ACC112 (cell line): ENCODE measurements at regions not wholly inside any gene's neighbourhood (a gene's known extent, or its start where the extent isn't known, plus 50 kb on each side); places are given as distances from the start of the nearest gene placed in this dataset.

Source experiments
- H2AFZ ChIP-seq: fragments of 200-600 bp; sonication (generic); one replicate; pipeline ENCODE4 v1.6.0; 2017; ENCODE audit warnings: antibody characterized with exemption, low read length; ENCODE audit not compliant: unreplicated experiment
- H3K27ac ChIP-seq: fragments of 200-600 bp; sonication (generic); 2 replicates; pipeline ENCODE4 v1.5.1; 2014; ENCODE audit warnings: low read depth, mild to moderate bottlenecking, antibody characterized with exemption, low read length, moderate library complexity
- H3K27me3 ChIP-seq: fragments of 200-600 bp; sonication (generic); 2 replicates; pipeline ENCODE4 v1.6.1; 2014; ENCODE audit warnings: mild to moderate bottlenecking, antibody characterized with exemption, low read length, moderate library complexity, mixed read lengths; ENCODE audit not compliant: insufficient read depth
- H3K36me3 ChIP-seq: fragments of 200-600 bp; sonication (generic); 2 replicates; pipeline ENCODE4 v1.6.1; 2016; ENCODE audit warnings: mild to moderate bottlenecking, antibody characterized with exemption, low read length, moderate library complexity, mixed read lengths; ENCODE audit not compliant: insufficient read depth
- H3K4me1 ChIP-seq: fragments of 200-600 bp; sonication (generic); one replicate; pipeline ENCODE4 v1.6.1; 2016; ENCODE audit warnings: low read length, mixed read lengths; ENCODE audit not compliant: insufficient read depth, unreplicated experiment, control insufficient read depth
- H3K4me3 ChIP-seq: fragments of 200-600 bp; sonication (generic); 2 replicates; pipeline ENCODE4 v1.5.1; 2014; ENCODE audit warnings: mild to moderate bottlenecking, low read depth, low read length
- H3K79me2 ChIP-seq: fragments of 200-600 bp; sonication (generic); one replicate; pipeline ENCODE4 v1.6.0; 2016; ENCODE audit warnings: low read length; ENCODE audit not compliant: control insufficient read depth, unreplicated experiment, insufficient read depth

DNA sequence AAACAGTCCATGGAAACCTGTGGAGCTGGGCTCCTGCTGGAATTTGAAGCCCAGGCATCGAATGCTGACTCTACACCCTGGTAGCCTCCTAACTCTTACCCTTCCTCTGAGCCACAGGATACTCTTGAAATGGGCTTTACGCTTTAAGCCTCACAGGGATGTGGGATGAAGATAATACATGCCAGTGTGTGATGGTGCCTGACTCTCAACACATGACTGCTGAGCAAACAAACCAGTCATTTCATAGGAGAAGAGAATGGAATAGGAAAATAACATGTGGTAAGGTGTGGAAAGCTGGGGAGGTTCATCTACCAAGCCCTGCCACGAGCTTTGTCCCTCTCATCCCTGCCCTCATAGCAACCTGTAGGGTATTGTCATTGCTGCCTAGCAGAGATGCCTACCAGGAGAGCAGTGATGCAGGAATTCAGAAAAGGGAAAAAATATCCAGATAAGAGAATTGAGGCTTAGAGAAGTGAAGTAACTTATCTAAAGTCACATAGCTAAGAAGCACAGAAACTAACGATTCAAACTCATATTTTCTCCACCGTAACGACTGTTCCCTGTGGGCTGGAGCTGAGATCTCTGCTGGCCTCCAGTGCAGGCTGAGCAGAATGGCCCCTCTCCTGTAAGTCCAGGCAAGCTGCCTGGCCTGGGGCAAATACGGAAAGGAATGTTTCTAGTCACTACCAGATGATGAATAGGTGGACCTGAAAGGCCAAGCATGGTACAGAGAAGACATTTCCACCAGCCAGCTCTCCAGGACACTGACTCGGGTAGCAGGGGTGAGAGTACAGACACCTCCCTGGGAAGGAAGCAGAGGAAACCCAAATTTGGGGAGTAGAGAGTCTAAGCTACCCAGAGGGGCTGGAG, 90.2 kb upstream of the DUSP5 start:
- H3K4me1 ChIP-seq = peaks cover 49% of the 10 kb centered on the region
- H3K27ac ChIP-seq = peak overlapping the region; percentile 95
- no peaks in the 10 kb centered on the region for H3K79me2 ChIP-seq
- H2AFZ ChIP-seq = no peak overlapping the region
- no peaks in the 10 kb centered on the region for H3K36me3 ChIP-seq
- H3K27me3 ChIP-seq = no peaks in the 10 kb centered on the region
- no peak overlapping the region for H3K4me3 ChIP-seq

DNA sequence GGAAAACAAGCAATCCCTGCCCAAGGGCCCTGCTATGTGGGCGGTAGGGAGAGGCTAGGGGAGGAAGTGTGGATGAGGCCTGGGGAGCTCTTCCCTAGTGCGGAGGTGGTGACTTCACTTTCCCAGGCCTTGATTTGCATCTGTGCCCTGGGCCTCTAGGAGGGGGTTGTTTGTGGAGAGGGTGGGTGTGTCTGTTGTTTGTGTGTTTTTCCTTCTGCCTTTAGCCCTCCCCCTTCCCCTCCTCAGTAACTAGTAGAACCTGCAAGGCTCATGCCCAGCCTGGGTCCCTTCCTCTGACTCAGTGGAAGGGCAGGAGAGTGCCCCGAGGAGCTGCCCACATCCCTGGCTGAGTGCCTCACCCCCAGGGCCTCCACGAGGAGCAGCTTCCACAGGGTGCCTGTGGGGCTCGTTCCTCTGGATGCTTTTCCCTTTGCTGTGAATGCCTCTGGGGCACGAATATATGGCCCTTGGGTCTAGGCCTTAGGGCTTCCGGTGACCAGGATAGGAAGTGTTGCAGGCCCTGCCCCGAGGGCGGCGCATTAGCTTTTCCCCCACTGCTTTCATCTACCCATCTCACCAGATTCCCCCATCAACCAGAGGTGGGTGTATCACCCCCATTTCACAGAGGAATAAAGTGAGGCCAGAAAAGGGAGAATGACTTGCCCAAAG, 89.4 kb upstream of the DUSP5 start:
- H3K4me3 ChIP-seq = no peak overlapping the region
- H3K36me3 ChIP-seq = no peaks in the 10 kb centered on the region
- no peaks in the 10 kb centered on the region for H3K79me2 ChIP-seq
- H3K27me3 ChIP-seq = no peaks in the 10 kb centered on the region
- H2AFZ ChIP-seq = no peak overlapping the region
- H3K4me1 ChIP-seq = peaks cover 56% of the 10 kb centered on the region
- H3K27ac ChIP-seq = peak overlapping the region; percentile 95

DNA sequence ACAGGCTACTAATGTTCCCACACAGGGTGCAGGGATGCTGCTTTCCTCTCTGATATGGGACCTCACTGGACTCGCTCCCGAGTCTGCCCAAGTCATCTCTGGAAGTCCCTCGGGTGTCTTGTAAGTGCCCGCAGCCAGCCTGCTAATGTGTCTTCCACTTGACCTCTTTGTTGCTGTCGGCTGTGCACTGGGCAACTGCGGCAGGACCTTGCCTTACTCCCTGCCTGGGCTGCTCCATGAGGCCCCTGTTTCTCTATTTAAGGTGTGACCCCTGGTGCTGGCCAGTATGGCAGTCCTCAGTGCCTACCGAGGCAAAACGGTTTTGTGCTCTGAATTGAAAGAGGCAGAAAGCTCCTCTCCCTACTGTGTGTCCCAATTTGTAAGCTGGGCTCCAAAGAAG, 88.8 kb upstream of the DUSP5 start:
- Histone ChIP-seq H3K36me3 (no peaks in the 10 kb centered on the region), H3K79me2 (no peaks in the 10 kb centered on the region), H3K4me1 (peaks cover 62% of the 10 kb centered on the region), H2AFZ (no peak overlapping the region), H3K27me3 (no peaks in the 10 kb centered on the region), H3K4me3 (no peak overlapping the region), H3K27ac (peak overlapping the region; percentile 95)

DNA sequence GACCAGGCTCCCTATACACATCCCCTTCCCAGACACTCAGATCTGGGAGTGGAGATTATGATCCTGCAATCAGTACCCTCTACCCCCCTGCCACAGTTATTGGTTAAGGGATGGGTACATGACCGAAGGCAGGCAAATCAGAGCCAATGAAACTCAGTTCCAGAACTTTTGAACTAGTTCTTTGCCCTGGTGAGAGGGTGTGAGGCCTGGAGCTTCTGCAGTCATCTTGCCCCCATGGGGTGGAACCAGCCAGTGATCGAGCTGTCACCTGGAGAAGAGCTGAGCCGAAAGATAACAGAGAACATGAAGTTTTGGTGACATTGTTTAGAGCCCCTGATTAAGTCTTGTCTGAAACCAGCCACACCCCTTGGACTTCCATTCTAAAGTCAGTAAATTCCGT, 88.2 kb upstream of the DUSP5 start:
- H3K4me1 ChIP-seq = peaks cover 68% of the 10 kb centered on the region
- no peak overlapping the region for H2AFZ ChIP-seq
- peak overlapping the region; percentile 95 for H3K27ac ChIP-seq
- H3K27me3 ChIP-seq = no peaks in the 10 kb centered on the region
- no peaks in the 10 kb centered on the region for H3K79me2 ChIP-seq
- H3K36me3 ChIP-seq = no peaks in the 10 kb centered on the region
- H3K4me3 ChIP-seq = no peak overlapping the region

DNA sequence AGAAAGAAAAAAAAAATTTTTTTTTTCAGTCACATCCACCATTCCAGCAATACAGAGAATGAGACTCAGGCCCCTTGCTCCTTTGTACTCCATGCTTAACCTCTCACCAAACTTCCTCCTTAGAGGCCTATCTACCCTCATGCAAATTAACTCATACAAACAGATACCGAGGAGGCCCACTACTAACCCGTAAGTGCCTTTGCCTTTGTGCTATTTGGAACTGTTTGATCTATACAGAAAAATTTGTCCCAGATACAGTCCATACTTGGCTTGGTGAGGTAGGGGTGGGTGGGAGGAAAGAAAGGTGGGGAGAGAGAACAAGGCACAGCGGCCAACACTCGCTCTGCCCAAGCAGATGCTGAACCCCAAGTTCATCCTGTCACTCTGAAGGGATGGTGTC, 87.8 kb upstream of the DUSP5 start:
- H3K4me1 ChIP-seq = peaks cover 72% of the 10 kb centered on the region

DNA sequence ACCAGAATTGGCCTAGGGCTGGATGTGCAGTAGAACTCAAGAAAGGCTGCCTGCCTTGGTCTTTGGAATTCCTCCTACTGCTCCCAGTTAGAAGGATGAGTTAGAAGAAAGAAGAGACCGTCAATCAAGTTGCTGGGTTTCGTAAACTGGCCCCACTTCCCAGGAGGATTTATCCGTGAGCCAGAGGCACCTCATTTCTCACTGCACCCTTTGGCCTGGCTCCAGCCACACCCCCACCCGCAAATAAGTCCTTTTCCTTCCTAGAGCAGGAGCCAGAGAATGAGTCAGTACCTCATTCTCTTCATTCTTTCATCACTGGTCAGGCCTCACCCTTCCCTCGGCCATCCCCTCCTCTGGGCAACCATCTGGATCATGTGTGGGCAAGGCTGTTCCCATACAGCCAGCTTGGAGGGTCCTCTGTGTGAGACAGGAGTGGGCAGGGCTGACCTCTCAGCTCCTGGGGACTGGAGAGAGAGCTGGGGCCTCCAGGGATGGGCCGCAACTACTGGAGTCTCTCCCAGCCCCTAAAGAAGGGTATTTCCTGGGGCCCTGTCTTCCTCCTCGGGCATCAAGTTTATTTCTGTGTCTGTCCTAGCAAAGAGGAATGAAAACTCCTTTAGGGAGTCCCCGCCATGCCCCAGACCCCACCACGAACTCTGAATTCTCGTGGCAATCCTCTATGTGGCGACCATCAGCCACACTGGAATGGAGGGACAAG, 87.2 kb upstream of the DUSP5 start:
- Histone ChIP-seq H3K79me2 (no peaks in the 10 kb centered on the region), H3K36me3 (no peaks in the 10 kb centered on the region), H2AFZ (no peak overlapping the region), H3K4me1 (peaks cover 76% of the 10 kb centered on the region), H3K27ac (peak overlapping the region; percentile 95), H3K27me3 (no peaks in the 10 kb centered on the region), H3K4me3 (peak overlapping the region; percentile 15; the same call in 1 of the 2 replicates)

More for the DNA sequence above, 87.8 kb upstream of the DUSP5 start:
- Histone ChIP-seq H3K36me3 (no peaks in the 10 kb centered on the region), H3K27ac (peak overlapping the region; percentile 95), H2AFZ (no peak overlapping the region), H3K79me2 (no peaks in the 10 kb centered on the region), H3K27me3 (no peaks in the 10 kb centered on the region), H3K4me3 (no peak overlapping the region)

DNA sequence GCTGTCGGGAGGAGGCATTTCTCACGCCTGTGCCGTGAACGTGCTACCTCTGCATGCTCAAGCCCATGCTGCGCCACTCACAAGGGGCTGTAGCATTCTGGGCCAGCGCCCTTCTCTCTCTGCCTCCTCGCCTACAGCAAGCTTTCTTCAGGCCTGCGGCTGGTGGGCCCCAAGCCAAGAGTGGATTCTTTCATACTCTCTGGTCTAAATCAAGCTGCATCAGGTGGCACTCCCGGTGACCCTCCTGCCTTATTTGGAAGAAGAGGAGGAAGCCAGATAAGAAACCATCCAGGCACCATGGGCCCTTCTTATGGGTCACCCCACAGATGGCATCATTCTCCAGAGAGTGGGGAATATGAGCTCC, 86.7 kb upstream of the DUSP5 start:
- H3K27me3 ChIP-seq = no peaks in the 10 kb centered on the region
- no peaks in the 10 kb centered on the region for H3K36me3 ChIP-seq
- peak overlapping the region; percentile 95 for H3K27ac ChIP-seq
- no peak overlapping the region for H2AFZ ChIP-seq
- H3K4me3 ChIP-seq = peak overlapping the region; percentile 15; the same call in 1 of the 2 replicates
- peaks cover 76% of the 10 kb centered on the region for H3K4me1 ChIP-seq
- no peaks in the 10 kb centered on the region for H3K79me2 ChIP-seq

DNA sequence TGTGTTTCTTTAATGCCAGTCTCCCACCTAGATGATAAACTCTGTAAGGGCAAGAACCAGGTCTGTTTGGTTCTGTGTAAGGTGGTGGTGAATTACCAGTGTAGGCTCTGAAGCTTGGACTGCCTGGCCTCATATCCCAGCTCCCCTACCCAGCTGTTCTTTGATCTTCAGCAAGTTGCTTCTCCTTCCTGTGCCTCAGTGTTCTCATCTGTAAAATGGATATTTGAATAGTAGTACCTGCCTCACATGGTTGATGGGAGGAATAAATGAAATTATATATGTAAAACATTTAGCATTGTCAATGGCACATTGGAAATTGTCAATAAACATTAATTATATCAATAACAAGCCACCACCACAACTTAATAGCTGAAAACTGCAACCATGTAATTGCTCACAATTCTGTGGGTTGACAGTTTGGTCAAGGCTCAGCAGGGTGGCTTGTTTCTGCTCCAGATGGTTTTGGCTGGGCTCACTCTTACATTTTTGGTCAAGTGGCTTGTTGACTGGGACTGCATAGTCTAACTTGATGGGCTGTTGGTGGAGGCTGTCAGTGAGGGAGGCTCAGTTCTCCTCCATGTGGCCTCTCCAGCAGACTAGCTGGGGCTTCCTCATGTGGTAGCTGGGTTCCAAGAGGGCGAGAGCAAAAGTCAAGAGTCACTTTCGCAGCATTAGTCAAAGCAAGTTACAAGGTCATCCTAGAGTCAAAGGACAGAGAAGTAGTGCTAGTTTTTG, 84.5 kb upstream of the DUSP5 start:
- H3K4me1 ChIP-seq = peaks cover 81% of the 10 kb centered on the region
- H3K27me3 ChIP-seq = no peaks in the 10 kb centered on the region
- no peak overlapping the region for H2AFZ ChIP-seq
- peak overlapping the region; percentile 95 for H3K27ac ChIP-seq
- no peaks in the 10 kb centered on the region for H3K36me3 ChIP-seq
- no peak overlapping the region for H3K4me3 ChIP-seq
- H3K79me2 ChIP-seq = no peaks in the 10 kb centered on the region

DNA sequence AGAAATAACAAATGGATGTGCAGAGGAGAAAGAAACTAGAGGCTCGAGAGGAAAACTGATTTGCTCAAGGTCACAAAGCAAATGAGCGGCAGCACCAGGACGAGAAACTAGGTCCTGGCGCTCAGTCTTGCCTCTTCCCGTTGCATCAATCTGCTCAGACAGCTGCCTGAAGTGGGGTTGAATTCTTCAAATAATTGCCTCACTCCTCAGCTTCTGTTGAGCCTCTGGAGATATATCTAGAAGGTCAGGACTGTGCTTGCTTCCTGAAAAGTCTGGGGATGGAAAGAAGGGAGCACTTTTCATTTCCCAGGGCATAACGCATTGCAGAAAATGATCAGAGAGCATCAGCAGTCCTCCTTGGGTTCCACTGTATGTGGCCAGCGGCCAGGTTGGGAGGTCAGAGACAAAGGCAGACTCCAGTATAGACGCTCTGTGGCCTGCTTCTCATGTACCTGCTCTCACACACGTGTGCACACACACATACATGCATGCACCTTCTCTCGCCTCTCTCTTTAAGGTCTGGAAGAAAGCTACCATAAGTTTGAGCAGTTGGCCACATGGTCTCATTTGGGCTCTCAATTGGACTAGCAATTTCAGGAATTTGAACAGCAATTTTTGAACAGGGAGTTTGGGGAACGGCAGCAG, 83.7 kb upstream of the DUSP5 start:
- H3K36me3 ChIP-seq = no peaks in the 10 kb centered on the region
- no peak overlapping the region for H2AFZ ChIP-seq
- no peak overlapping the region for H3K4me3 ChIP-seq
- peak overlapping the region; percentile 95; the same call in 1 of the 2 replicates for H3K27ac ChIP-seq
- H3K79me2 ChIP-seq = no peaks in the 10 kb centered on the region
- peaks cover 73% of the 10 kb centered on the region for H3K4me1 ChIP-seq
- H3K27me3 ChIP-seq = no peaks in the 10 kb centered on the region
